PC-9 (cell line): ENCODE measurements at regions not wholly inside any gene's neighbourhood (a gene's known extent, or its start where the extent isn't known, plus 50 kb on each side); places are given as distances from the start of the nearest gene placed in this dataset.

Experiments used
- BruUV-seq: library from RNA; stranded (reverse); fragments of 400-500 nt; replicated peaks from 2 replicates; lab custom pipeline; 2021; lab: Mats Ljungman, UMichigan
- CTCF ChIA-PET: fragments of 300-600 bp; sonication (Branson Sonifier 250); formaldehyde crosslinking; loops from one replicate; lab custom pipeline; 2022; ENCODE audit warnings: antibody characterized with exemption; lab: Charles Lee
- POLR2A ChIA-PET: fragments of 300-600 bp; sonication (Branson Sonifier 250); formaldehyde crosslinking; loops from one replicate; lab custom pipeline; 2022; ENCODE audit warnings: antibody characterized with exemption; ENCODE audit not compliant: unreplicated experiment; lab: Charles Lee
- DNase-seq, 2 experiments: peaks; one replicate each; pipeline versions ENCODE4 v3.0.0 to v3.0.0-alpha.2; 2015 to 2022; ENCODE audit warnings: mixed read lengths in 1 of 2
- H2AFZ ChIP-seq: fragments of 200-600 bp; sonication (generic); 2 replicates; pipeline ENCODE4 v1.8.1; 2017; ENCODE audit warnings: antibody characterized with exemption
- H3F3A ChIP-seq: fragments of 200-600 bp; sonication (generic); 2 replicates; pipeline ENCODE4 v1.8.1; 2017; ENCODE audit warnings: antibody characterized with exemption, mild to moderate bottlenecking, low read depth; ENCODE audit not compliant: insufficient read depth
- H3K27ac ChIP-seq: fragments of 200-600 bp; sonication (generic); 2 replicates; pipeline ENCODE4 v1.6.1; 2016; ENCODE audit warnings: mixed run types
- H3K27me3 ChIP-seq: fragments of 200-600 bp; sonication (generic); 2 replicates; pipeline ENCODE4 v1.6.1; 2016; ENCODE audit warnings: low read depth, mixed run types; ENCODE audit not compliant: insufficient read depth
- H3K36me3 ChIP-seq: fragments of 200-600 bp; sonication (generic); 2 replicates; pipeline ENCODE4 v1.6.1; 2016; ENCODE audit warnings: low read depth, mixed run types
- H3K4me1 ChIP-seq: fragments of 200-600 bp; sonication (generic); replicated peaks from 2 replicates; pipeline ENCODE4 v1.6.1; 2016; ENCODE audit warnings: mixed run types; ENCODE audit not compliant: insufficient read depth
- H3K4me2 ChIP-seq: fragments of 200-600 bp; sonication (generic); 2 replicates; pipeline ENCODE4 v1.6.1; 2017; ENCODE audit warnings: mixed run types
- H3K4me3 ChIP-seq: fragments of 200-600 bp; sonication (generic); 2 replicates; pipeline ENCODE4 v1.6.1; 2016; ENCODE audit warnings: mixed run types
- H3K79me2 ChIP-seq: fragments of 200-600 bp; sonication (generic); 2 replicates; pipeline ENCODE4 v1.6.1; 2017; ENCODE audit warnings: low read depth, mixed run types
- H3K9me2 ChIP-seq: fragments of 200-600 bp; sonication (generic); 2 replicates; pipeline ENCODE4 v1.8.1; 2017; ENCODE audit warnings: mild to moderate bottlenecking; ENCODE audit not compliant: insufficient read depth
- H3K9me3 ChIP-seq: fragments of 200-600 bp; sonication (generic); 2 replicates; pipeline ENCODE4 v1.8.1; 2016; ENCODE audit warnings: low read depth; ENCODE audit not compliant: insufficient read depth
- H4K20me1 ChIP-seq: fragments of 200-600 bp; sonication (generic); 2 replicates; pipeline ENCODE4 v1.8.1; 2017; ENCODE audit not compliant: insufficient read depth
- EZH2 ChIP-seq: fragments of 200-600 bp; sonication (generic); IDR thresholded peaks from 2 replicates; pipeline ENCODE4 v1.8.0; 2017; ENCODE audit warnings: antibody characterized with exemption, low read depth
- intact Hi-C: fragments of 100-400 bp; cut with micrococcal nuclease; formaldehyde crosslinking; loops from one replicate; pipeline ENCODE4 v1.10.0; 2022; ENCODE audit not compliant: unreplicated experiment
- TF ChIP-seq, protein P1 (sequence below): fragments of 200-600 bp; sonication (generic); conservative IDR thresholded peaks from 2 replicates; pipeline ENCODE4 v1.6.1; 2017; ENCODE audit warnings: mixed run types, antibody characterized with exemption, mild to moderate bottlenecking, moderate library complexity

DNA sequence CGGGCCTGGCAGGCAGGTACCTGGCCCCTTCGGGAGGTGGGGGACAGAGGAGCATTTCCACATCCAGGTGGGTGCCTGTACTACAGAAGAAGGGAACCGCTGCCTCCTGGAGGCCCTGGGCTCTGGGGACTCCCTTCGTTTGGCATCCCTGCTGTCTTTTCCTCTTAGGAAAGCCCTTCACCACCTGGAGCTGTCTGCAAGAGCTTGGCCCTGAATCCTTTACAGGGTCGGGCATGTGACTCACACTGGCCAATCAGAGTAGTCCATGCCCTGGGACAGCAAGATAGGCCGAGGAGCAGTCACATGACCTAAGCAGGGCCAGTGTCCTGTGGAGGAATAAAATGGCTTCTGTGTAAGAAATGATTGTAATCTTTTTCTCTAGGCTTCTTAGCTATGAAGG lies 224.9 kb downstream of the ANKRD60 start:
- Histone ChIP-seq H3K27me3 (no peaks in the 10 kb centered on the region), H4K20me1 (no peaks in the 10 kb centered on the region), H3K36me3 (no peaks in the 10 kb centered on the region), H3K4me1 (no peaks in the 10 kb centered on the region), H3K4me2 (no peak overlapping the region), H3K9me3 (no peaks in the 10 kb centered on the region), H3F3A (0 out of 2 replicates have a peak, but pooled peaks cover 4% of the 10 kb centered on the region), H3K9me2 (no peaks in the 10 kb centered on the region), H2AFZ (no peak overlapping the region), H3K4me3 (no peak overlapping the region), H3K27ac (no peak overlapping the region), H3K79me2 (no peaks in the 10 kb centered on the region)
- no peak for DNase-seq
- POLR2A ChIA-PET = no interaction called here
- TF ChIP-seq, protein P1, sequence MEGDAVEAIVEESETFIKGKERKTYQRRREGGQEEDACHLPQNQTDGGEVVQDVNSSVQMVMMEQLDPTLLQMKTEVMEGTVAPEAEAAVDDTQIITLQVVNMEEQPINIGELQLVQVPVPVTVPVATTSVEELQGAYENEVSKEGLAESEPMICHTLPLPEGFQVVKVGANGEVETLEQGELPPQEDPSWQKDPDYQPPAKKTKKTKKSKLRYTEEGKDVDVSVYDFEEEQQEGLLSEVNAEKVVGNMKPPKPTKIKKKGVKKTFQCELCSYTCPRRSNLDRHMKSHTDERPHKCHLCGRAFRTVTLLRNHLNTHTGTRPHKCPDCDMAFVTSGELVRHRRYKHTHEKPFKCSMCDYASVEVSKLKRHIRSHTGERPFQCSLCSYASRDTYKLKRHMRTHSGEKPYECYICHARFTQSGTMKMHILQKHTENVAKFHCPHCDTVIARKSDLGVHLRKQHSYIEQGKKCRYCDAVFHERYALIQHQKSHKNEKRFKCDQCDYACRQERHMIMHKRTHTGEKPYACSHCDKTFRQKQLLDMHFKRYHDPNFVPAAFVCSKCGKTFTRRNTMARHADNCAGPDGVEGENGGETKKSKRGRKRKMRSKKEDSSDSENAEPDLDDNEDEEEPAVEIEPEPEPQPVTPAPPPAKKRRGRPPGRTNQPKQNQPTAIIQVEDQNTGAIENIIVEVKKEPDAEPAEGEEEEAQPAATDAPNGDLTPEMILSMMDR = no peak
- TF ChIP-seq EZH2 = no peak
- CTCF ChIA-PET = interaction anchor here (0.6 kb wide), 1 partner anchor 145 kb away, joined by 3 read pairs; no protein-coding TSS in a partner anchor
- intact Hi-C loops = no loop called here
- no TSS peak for BruUV-seq

DNA sequence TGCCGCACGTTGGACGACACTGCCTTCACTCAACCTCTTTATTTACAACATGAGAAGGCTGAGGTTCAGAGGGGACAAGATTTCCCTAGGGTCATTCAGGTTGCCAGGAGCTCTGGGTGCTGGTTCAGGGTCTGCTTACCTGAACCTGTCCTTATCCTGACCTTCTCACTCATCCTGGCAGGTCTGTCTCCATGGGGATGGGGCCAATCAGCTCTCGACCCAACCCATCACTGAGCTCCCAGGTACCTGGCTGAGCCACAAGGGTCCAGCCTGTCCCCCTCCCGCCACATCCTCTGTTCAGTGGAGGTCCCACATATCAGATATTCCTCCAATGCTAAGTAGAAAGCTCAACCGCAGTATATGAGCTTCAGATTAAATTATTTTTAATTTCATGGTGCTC lies 225.6 kb downstream of the ANKRD60 start:
- Histone ChIP-seq H3K4me1 (peaks cover under 1% of the 10 kb centered on the region; the same call in 1 of the 2 replicates), H2AFZ (no peak overlapping the region), H3K79me2 (no peaks in the 10 kb centered on the region), H3K4me2 (no peak overlapping the region), H3K9me2 (no peaks in the 10 kb centered on the region), H3K4me3 (no peak overlapping the region), H3K27me3 (no peaks in the 10 kb centered on the region), H3K27ac (no peak overlapping the region), H3F3A (0 out of 2 replicates have a peak, but pooled peaks cover 4% of the 10 kb centered on the region), H4K20me1 (no peaks in the 10 kb centered on the region), H3K36me3 (no peaks in the 10 kb centered on the region), H3K9me3 (no peaks in the 10 kb centered on the region)
- no TSS peak for BruUV-seq
- DNase-seq = no peak
- POLR2A ChIA-PET = no interaction called here
- CTCF ChIA-PET = no interaction called here
- TF ChIP-seq, protein P1 = no peak
- no peak for TF ChIP-seq EZH2
- intact Hi-C loops = no loop called here

DNA sequence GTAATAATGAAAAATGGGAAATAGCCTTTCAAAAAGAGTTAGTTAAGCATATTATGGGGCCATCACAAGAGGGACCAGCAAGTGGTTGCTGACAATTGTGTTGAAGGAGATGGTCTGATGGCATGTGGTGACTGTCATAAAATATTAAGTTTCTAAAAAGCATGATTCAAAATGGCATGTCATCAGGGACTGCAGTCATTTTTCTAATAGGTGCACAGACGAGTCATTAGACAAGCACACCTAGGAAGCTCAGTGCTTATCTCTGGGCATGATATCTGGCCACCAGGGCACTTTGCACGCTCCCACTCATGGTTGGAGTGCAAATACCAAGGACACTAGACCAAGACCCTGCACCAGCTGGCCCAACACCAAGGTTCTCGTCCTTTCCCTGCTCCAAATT lies 226.5 kb downstream of the ANKRD60 start:
- peak in 1 of 2 experiments; percentile 43 for DNase-seq
- ChIA-PET CTCF (no interaction called here), POLR2A (no interaction called here)
- Histone ChIP-seq H3K4me2 (no peak overlapping the region), H3K4me1 (peaks cover 10% of the 10 kb centered on the region), H3K36me3 (no peaks in the 10 kb centered on the region), H3F3A (peaks cover 12% of the 10 kb centered on the region), H3K27me3 (no peaks in the 10 kb centered on the region), H3K79me2 (no peaks in the 10 kb centered on the region), H3K9me3 (no peaks in the 10 kb centered on the region), H3K4me3 (no peak overlapping the region), H4K20me1 (no peaks in the 10 kb centered on the region), H2AFZ (no peak overlapping the region), H3K27ac (no peak overlapping the region), H3K9me2 (no peaks in the 10 kb centered on the region)
- no peak for TF ChIP-seq EZH2
- BruUV-seq = no TSS peak
- intact Hi-C loops = no loop called here

DNA sequence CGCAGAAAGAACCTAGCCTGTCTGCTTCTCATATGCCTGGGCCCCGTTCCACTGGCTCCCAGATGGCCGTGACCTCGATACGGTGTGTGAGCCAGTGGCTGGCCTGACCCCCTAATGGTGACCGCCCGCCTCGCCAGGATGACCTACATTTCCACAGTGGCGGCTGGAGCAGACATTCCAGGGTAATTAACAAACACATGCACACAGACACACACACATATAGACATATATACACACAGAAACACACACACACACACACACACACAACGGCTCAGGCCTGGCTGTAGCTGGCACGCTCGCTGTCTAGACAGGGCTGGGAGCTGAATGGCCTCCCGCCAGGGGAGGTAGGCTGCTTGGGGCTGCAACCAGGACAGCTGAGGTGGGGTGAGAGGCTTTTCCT lies 227.1 kb downstream of the ANKRD60 start:
- Histone ChIP-seq H3K4me1 (peaks cover 16% of the 10 kb centered on the region), H3K79me2 (no peaks in the 10 kb centered on the region), H3K9me3 (no peaks in the 10 kb centered on the region), H2AFZ (no peak overlapping the region), H3K27me3 (no peaks in the 10 kb centered on the region), H3F3A (peaks cover 18% of the 10 kb centered on the region), H4K20me1 (no peaks in the 10 kb centered on the region), H3K4me3 (no peak overlapping the region), H3K36me3 (no peaks in the 10 kb centered on the region), H3K9me2 (no peaks in the 10 kb centered on the region), H3K4me2 (no peak overlapping the region), H3K27ac (no peak overlapping the region)
- intact Hi-C loops = no loop called here
- BruUV-seq = no TSS peak
- DNase-seq = no peak
- ChIA-PET POLR2A (no interaction called here), CTCF (no interaction called here)
- TF ChIP-seq, protein P1 = no peak
- TF ChIP-seq EZH2 = no peak
